ENCODE measurements at regions not wholly inside any gene's neighbourhood (a gene's known extent, or its start where the extent isn't known, plus 50 kb on each side); places are given as distances from the start of the nearest gene placed in this dataset.

DNA sequence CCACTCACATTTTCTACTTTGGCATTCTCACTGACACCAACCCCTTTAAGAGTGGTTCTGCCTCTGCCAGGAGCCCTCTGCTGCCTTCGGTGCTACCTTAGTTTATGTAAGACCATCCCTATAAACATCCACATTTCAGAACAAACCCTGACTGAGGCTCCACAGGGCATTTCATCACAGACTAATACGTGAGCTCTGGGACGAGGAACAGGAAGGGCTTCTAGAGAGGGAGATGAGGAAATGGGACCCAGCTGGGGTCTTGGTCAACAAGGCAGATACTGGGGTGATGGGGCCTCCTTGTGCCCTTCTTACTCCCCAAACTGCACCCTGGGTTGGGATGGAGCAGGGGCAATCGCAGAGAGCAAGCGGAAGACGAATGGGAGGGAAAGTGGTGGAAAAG is 86.5 kb upstream of the FYN start:
- TF ChIP-seq, protein P1, sequence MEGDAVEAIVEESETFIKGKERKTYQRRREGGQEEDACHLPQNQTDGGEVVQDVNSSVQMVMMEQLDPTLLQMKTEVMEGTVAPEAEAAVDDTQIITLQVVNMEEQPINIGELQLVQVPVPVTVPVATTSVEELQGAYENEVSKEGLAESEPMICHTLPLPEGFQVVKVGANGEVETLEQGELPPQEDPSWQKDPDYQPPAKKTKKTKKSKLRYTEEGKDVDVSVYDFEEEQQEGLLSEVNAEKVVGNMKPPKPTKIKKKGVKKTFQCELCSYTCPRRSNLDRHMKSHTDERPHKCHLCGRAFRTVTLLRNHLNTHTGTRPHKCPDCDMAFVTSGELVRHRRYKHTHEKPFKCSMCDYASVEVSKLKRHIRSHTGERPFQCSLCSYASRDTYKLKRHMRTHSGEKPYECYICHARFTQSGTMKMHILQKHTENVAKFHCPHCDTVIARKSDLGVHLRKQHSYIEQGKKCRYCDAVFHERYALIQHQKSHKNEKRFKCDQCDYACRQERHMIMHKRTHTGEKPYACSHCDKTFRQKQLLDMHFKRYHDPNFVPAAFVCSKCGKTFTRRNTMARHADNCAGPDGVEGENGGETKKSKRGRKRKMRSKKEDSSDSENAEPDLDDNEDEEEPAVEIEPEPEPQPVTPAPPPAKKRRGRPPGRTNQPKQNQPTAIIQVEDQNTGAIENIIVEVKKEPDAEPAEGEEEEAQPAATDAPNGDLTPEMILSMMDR (IDR thresholded peaks at IDR 0.05) = no peak
- TF ChIP-seq POLR2A (IDR thresholded peaks at IDR 0.05) = no peak

All from body of pancreas (tissue), 4 donors.